ENCODE measurements at regions not wholly inside any gene's neighbourhood (a gene's known extent, or its start where the extent isn't known, plus 50 kb on each side); places are given as distances from the start of the nearest gene placed in this dataset.

GRCh38 chrX:150037041-150037440, 98.8 kb upstream of the EOLA2 start:
- intact Hi-C loops (cut with micrococcal nuclease): no loop called here
- Mint-ChIP-seq H3K27ac (no peak overlapping the region), H3K4me1 (peaks cover 0 to 2% (median 0%) of the 10 kb centered on the region in 4 donors), H3K9me3 (peaks cover 0 to 19% (median 11%) of the 10 kb centered on the region in 8 donors), H3K36me3 (no peaks in the 10 kb centered on the region), H3K27me3 (peaks cover 0 to 2% of the 10 kb centered on the region in 2 donors), H3K4me3 (no peak overlapping the region)
- CTCF ChIA-PET (ENCODE audit: partially characterized antibody): no interaction called here
- DNase-seq: no peak
- Histone ChIP-seq H3K4me1 (ENCODE audit: insufficient read depth, low read length) (no peaks in the 10 kb centered on the region), H3K36me3 (ENCODE audit: insufficient read depth, low read length) (no peaks in the 10 kb centered on the region), H3K4me3 (ENCODE audit: low read length in 2 of 2) (no peak overlapping the region), H3K27ac (ENCODE audit: low read depth, low read length) (no peak overlapping the region), H3K9me3 (ENCODE audit: control insufficient read depth in 1 of 2, low read length in 2 of 2) (no peaks in the 10 kb centered on the region), H3K27me3 (ENCODE audit: insufficient read depth, low read length) (no peaks in the 10 kb centered on the region)
- POLR2A ChIA-PET (ENCODE audit: partially characterized antibody): no interaction called here

DNA sequence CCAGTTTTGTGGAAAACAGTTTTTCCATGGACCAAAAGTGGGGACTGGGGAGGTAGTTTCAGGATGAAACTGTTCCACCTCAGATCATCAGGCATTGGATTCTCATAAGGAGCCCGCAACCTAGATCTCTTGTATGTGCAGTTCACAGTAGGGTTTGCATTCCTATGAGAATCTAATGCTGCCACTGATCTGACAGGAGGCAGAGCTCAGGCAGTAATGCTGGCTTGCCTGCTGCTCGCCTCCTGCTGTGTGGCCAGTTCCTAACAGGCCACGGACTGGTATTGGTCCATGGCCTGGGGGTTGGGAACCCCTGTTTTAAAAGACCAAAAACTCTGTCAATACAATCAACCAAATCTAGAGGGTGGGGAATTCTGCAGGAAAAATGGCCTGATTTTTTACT, 100.0 kb upstream of the EOLA2 start:
- no peak for DNase-seq
- Mint-ChIP-seq H3K27ac (no peak overlapping the region), H3K4me3 (no peak overlapping the region), H3K9me3 (peaks cover 3 to 19% (median 12%) of the 10 kb centered on the region in 8 donors), H3K27me3 (peaks cover 2 to 4% of the 10 kb centered on the region in 2 donors), H3K36me3 (peaks cover 0 to 2% of the 10 kb centered on the region in 2 donors), H3K4me1 (no peaks in the 10 kb centered on the region)
- H3K27me3 ChIP-seq (ENCODE audit: insufficient read depth, low read length): no peaks in the 10 kb centered on the region
- ChIA-PET CTCF (ENCODE audit: partially characterized antibody) (no interaction called here), POLR2A (ENCODE audit: partially characterized antibody) (no interaction called here)
- intact Hi-C loops (cut with micrococcal nuclease): no loop called here
- H3K27ac ChIP-seq (ENCODE audit: low read depth, low read length): no peak overlapping the region
- H3K36me3 ChIP-seq (ENCODE audit: insufficient read depth, low read length): no peaks in the 10 kb centered on the region
- no peaks in the 10 kb centered on the region for H3K9me3 ChIP-seq (ENCODE audit: control insufficient read depth in 1 of 2, low read length in 2 of 2)
- no peak overlapping the region for H3K4me3 ChIP-seq (ENCODE audit: low read length in 2 of 2)
- no peaks in the 10 kb centered on the region for H3K4me1 ChIP-seq (ENCODE audit: insufficient read depth, low read length)

DNA sequence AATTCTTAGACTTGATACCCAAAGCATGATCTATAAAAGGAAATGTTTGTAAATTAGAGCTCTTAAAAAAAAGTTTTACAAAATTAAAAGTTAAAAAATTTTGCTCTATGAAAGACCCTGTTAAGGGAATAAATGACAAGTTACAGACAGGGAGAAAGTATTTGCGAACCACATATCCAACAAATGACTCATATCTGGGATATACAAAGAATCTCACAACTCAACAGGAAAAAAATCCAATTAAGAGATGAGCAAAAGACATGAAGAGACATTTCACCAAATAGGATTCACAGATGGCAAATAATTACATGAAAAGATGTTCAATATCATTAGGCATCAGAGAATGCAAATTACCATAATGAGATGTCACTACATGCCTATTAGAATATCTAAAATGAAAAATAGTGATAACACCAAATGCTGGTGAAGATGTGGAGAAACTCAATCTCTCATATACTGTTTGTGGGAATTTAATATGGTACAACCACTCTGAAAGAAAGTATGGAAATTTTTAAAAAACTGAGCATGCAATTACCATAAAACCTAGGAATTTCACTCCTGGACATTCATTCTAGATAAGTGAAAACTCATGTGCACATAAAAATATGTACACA, 100.8 kb upstream of the EOLA2 start:
- no peak for DNase-seq
- Histone ChIP-seq H3K9me3 (ENCODE audit: control insufficient read depth in 1 of 2, low read length in 2 of 2) (no peaks in the 10 kb centered on the region), H3K27ac (ENCODE audit: low read depth, low read length) (no peak overlapping the region), H3K4me1 (ENCODE audit: insufficient read depth, low read length) (no peaks in the 10 kb centered on the region), H3K4me3 (ENCODE audit: low read length in 2 of 2) (no peak overlapping the region), H3K36me3 (ENCODE audit: insufficient read depth, low read length) (no peaks in the 10 kb centered on the region), H3K27me3 (ENCODE audit: insufficient read depth, low read length) (no peaks in the 10 kb centered on the region)
- Mint-ChIP-seq H3K27me3 (peaks cover 2 to 4% of the 10 kb centered on the region in 2 donors), H3K4me3 (no peak overlapping the region), H3K27ac (no peak overlapping the region), H3K9me3 (peaks cover 3 to 19% (median 12%) of the 10 kb centered on the region in 8 donors), H3K4me1 (no peaks in the 10 kb centered on the region), H3K36me3 (peaks cover 0 to 2% of the 10 kb centered on the region in 2 donors)
- intact Hi-C loops (cut with micrococcal nuclease): no loop called here
- POLR2A ChIA-PET (ENCODE audit: partially characterized antibody): no interaction called here
- CTCF ChIA-PET (ENCODE audit: partially characterized antibody): no interaction called here

- POLR2A ChIA-PET (ENCODE audit: partially characterized antibody): no interaction called here
- DNase-seq: no peak
- intact Hi-C loops (cut with micrococcal nuclease): no loop called here
- Mint-ChIP-seq H3K4me1 (no peaks in the 10 kb centered on the region), H3K4me3 (no peak overlapping the region), H3K36me3 (peaks cover 0 to 2% of the 10 kb centered on the region in 2 donors), H3K27me3 (peaks cover 4 to 8% of the 10 kb centered on the region in 2 donors), H3K9me3 (peaks cover 0 to 9% (median 3%) of the 10 kb centered on the region in 8 donors), H3K27ac (no peak overlapping the region)
- Histone ChIP-seq H3K27ac (ENCODE audit: low read depth, low read length) (no peak overlapping the region), H3K4me3 (ENCODE audit: low read length in 2 of 2) (no peak overlapping the region), H3K36me3 (ENCODE audit: insufficient read depth, low read length) (no peaks in the 10 kb centered on the region), H3K9me3 (ENCODE audit: control insufficient read depth in 1 of 2, low read length in 2 of 2) (no peaks in the 10 kb centered on the region), H3K27me3 (ENCODE audit: insufficient read depth, low read length) (no peaks in the 10 kb centered on the region), H3K4me1 (ENCODE audit: insufficient read depth, low read length) (no peaks in the 10 kb centered on the region)
- CTCF ChIA-PET (ENCODE audit: partially characterized antibody): no interaction called here
Observed at GRCh38 chrX:150041208-150041607, 102.9 kb upstream of the EOLA2 start.

- H3K27ac Mint-ChIP-seq: no peak overlapping the region
- H3K27me3 ChIP-seq (ENCODE audit: insufficient read depth, low read length): no peaks in the 10 kb centered on the region
- intact Hi-C loops (cut with micrococcal nuclease): no loop called here
Observed at GRCh38 chrX:150044556-150044955, 106.3 kb upstream of the EOLA2 start.

DNA sequence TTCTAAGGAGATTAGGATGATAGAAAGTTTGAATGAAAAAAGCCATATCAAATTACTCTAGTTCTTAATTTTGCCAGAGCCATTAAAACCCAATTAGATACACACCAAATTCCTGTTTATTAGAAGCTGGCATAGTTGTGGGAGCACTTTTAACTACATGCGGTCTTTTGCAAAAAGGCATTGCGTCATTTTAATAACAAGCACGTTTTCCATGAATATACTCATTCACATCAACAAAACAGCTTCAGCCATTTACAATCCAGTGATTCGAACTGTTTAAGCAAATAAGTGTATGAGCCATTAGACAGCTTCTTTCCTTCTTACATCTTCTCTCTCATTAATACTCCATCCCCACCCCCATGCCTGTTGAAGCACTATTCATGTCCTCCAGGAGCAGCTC, 109.5 kb upstream of the EOLA2 start:
- intact Hi-C loops (cut with micrococcal nuclease): no loop called here
- no peaks in the 10 kb centered on the region for H3K27me3 ChIP-seq (ENCODE audit: insufficient read depth, low read length)
- H3K4me3 Mint-ChIP-seq: no peak overlapping the region
- peaks cover 5 to 6% of the 10 kb centered on the region in 2 donors for H3K27me3 Mint-ChIP-seq
- CTCF ChIA-PET (ENCODE audit: partially characterized antibody): no interaction called here
- no peaks in the 10 kb centered on the region for H3K4me1 Mint-ChIP-seq
- H3K4me3 ChIP-seq (ENCODE audit: low read length in 2 of 2): no peak overlapping the region
- no peak overlapping the region for H3K27ac Mint-ChIP-seq
- no peaks in the 10 kb centered on the region for H3K4me1 ChIP-seq (ENCODE audit: insufficient read depth, low read length)
- H3K36me3 Mint-ChIP-seq: no peaks in the 10 kb centered on the region
- POLR2A ChIA-PET (ENCODE audit: partially characterized antibody): no interaction called here
- no peak overlapping the region for H3K27ac ChIP-seq (ENCODE audit: low read depth, low read length)
- no peaks in the 10 kb centered on the region for H3K9me3 ChIP-seq (ENCODE audit: control insufficient read depth in 1 of 2, low read length in 2 of 2)
- H3K9me3 Mint-ChIP-seq: peaks cover 0 to 9% (median 1%) of the 10 kb centered on the region in 8 donors
- DNase-seq: no peak
- no peaks in the 10 kb centered on the region for H3K36me3 ChIP-seq (ENCODE audit: insufficient read depth, low read length)

More at GRCh38 chrX:150044556-150044955, 106.3 kb upstream of the EOLA2 start:
- ChIA-PET CTCF (ENCODE audit: partially characterized antibody) (no interaction called here), POLR2A (ENCODE audit: partially characterized antibody) (no interaction called here)
- Mint-ChIP-seq H3K36me3 (peaks cover 0 to 2% of the 10 kb centered on the region in 2 donors), H3K4me3 (no peak overlapping the region), H3K27me3 (peaks cover 4 to 8% of the 10 kb centered on the region in 2 donors), H3K9me3 (peaks cover 0 to 9% (median 2%) of the 10 kb centered on the region in 8 donors), H3K4me1 (no peaks in the 10 kb centered on the region)
- DNase-seq: no peak
- no peak overlapping the region for H3K4me3 ChIP-seq (ENCODE audit: low read length in 2 of 2)
- no peaks in the 10 kb centered on the region for H3K9me3 ChIP-seq (ENCODE audit: control insufficient read depth in 1 of 2, low read length in 2 of 2)
- no peaks in the 10 kb centered on the region for H3K4me1 ChIP-seq (ENCODE audit: insufficient read depth, low read length)
- H3K27ac ChIP-seq (ENCODE audit: low read depth, low read length): no peak overlapping the region
- H3K36me3 ChIP-seq (ENCODE audit: insufficient read depth, low read length): no peaks in the 10 kb centered on the region

- Mint-ChIP-seq H3K36me3 (no peaks in the 10 kb centered on the region), H3K4me3 (no peak overlapping the region), H3K4me1 (no peaks in the 10 kb centered on the region), H3K27me3 (peaks cover 2 to 3% of the 10 kb centered on the region in 2 donors), H3K27ac (no peak overlapping the region), H3K9me3 (peaks cover 0 to 9% (median under 1%) of the 10 kb centered on the region in 8 donors)
- Histone ChIP-seq H3K4me1 (ENCODE audit: insufficient read depth, low read length) (no peaks in the 10 kb centered on the region), H3K9me3 (ENCODE audit: control insufficient read depth in 1 of 2, low read length in 2 of 2) (no peaks in the 10 kb centered on the region), H3K27ac (ENCODE audit: low read depth, low read length) (no peak overlapping the region), H3K27me3 (ENCODE audit: insufficient read depth, low read length) (no peaks in the 10 kb centered on the region), H3K4me3 (ENCODE audit: low read length in 2 of 2) (no peak overlapping the region), H3K36me3 (ENCODE audit: insufficient read depth, low read length) (no peaks in the 10 kb centered on the region)
- intact Hi-C loops (cut with micrococcal nuclease): no loop called here
- ChIA-PET POLR2A (ENCODE audit: partially characterized antibody) (no interaction called here), CTCF (ENCODE audit: partially characterized antibody) (no interaction called here)
- no peak for DNase-seq
Observed at GRCh38 chrX:150049647-150050046, 111.4 kb upstream of the EOLA2 start.

GRCh38 chrX:150050387-150050786, 112.1 kb upstream of the EOLA2 start:
- ChIA-PET CTCF (ENCODE audit: partially characterized antibody) (no interaction called here), POLR2A (ENCODE audit: partially characterized antibody) (no interaction called here)
- H3K4me1 ChIP-seq (ENCODE audit: insufficient read depth, low read length): no peaks in the 10 kb centered on the region
- no peak for DNase-seq
- no peak overlapping the region for H3K27ac ChIP-seq (ENCODE audit: low read depth, low read length)
- intact Hi-C loops (cut with micrococcal nuclease): no loop called here
- Mint-ChIP-seq H3K27me3 (peaks cover 0 to 3% of the 10 kb centered on the region in 2 donors), H3K27ac (peak overlapping the region in 1 of 7 donors; percentile 47), H3K4me1 (no peaks in the 10 kb centered on the region), H3K36me3 (no peaks in the 10 kb centered on the region), H3K4me3 (no peak overlapping the region), H3K9me3 (peaks cover 0 to 6% (median 0%) of the 10 kb centered on the region in 8 donors)
- H3K4me3 ChIP-seq (ENCODE audit: low read length in 2 of 2): no peak overlapping the region
- H3K36me3 ChIP-seq (ENCODE audit: insufficient read depth, low read length): no peaks in the 10 kb centered on the region
- H3K27me3 ChIP-seq (ENCODE audit: insufficient read depth, low read length): no peaks in the 10 kb centered on the region
- no peaks in the 10 kb centered on the region for H3K9me3 ChIP-seq (ENCODE audit: control insufficient read depth in 1 of 2, low read length in 2 of 2)
